PC-9 (cell line): ENCODE measurements at regions not wholly inside any gene's neighbourhood (a gene's known extent, or its start where the extent isn't known, plus 50 kb on each side); places are given as distances from the start of the nearest gene placed in this dataset.

ENCODE experiments used
- CTCF ChIP-seq: fragments of 200-600 bp; sonication (generic); conservative IDR thresholded peaks from 2 replicates; pipeline ENCODE4 v1.6.1; 2017; ENCODE audit warnings: mixed run types, antibody characterized with exemption, mild to moderate bottlenecking, moderate library complexity
- EZH2 ChIP-seq: fragments of 200-600 bp; sonication (generic); IDR thresholded peaks from 2 replicates; pipeline ENCODE4 v1.8.0; 2017; ENCODE audit warnings: antibody characterized with exemption, low read depth

- no peak for TF ChIP-seq CTCF
- TF ChIP-seq EZH2 = no peak
Measured at GRCh38 chr7:156547884-156548561, 92.6 kb upstream of the RNF32 start.
